GM21447 (cell line): ENCODE measurements at regions not wholly inside any gene's neighbourhood (a gene's known extent, or its start where the extent isn't known, plus 50 kb on each side); places are given as distances from the start of the nearest gene placed in this dataset.

Experiments used
- ATAC-seq: cut with Tn5 transposase; IDR thresholded peaks from one replicate; pipeline ENCODE4 v1.9.1; 2021; ENCODE audit not compliant: unreplicated experiment

- no peak for ATAC-seq
These were observed 138.2 kb downstream of the SNX18 start for GRCh38 chr5:54655761-54656160.

- no peak for ATAC-seq
These were observed 137.7 kb downstream of the SNX18 start for GRCh38 chr5:54655266-54655665.

GRCh38 chr5:54653956-54654614 lies 136.5 kb downstream of the SNX18 start:
- ATAC-seq: no peak

GRCh38 chr5:54651482-54652076 lies 134.0 kb downstream of the SNX18 start:
- no peak for ATAC-seq

- ATAC-seq: no peak
These were observed 131.5 kb downstream of the SNX18 start for GRCh38 chr5:54649041-54649504.

GRCh38 chr5:54646356-54647101 lies 129.0 kb downstream of the SNX18 start:
- ATAC-seq: peak; percentile 93

- no peak for ATAC-seq
These were observed 128.4 kb downstream of the SNX18 start for GRCh38 chr5:54645882-54646355.

GRCh38 chr5:54644226-54644625 lies 126.7 kb downstream of the SNX18 start:
- ATAC-seq: no peak

- ATAC-seq: no peak
These were observed 126.1 kb downstream of the SNX18 start for GRCh38 chr5:54643685-54644106.

GRCh38 chr5:54639621-54640020 lies 122.1 kb downstream of the SNX18 start:
- ATAC-seq: no peak

GRCh38 chr5:54638106-54638505 lies 120.5 kb downstream of the SNX18 start:
- ATAC-seq: no peak

- ATAC-seq: no peak
These were observed 120.1 kb downstream of the SNX18 start for GRCh38 chr5:54637654-54638053.

- no peak for ATAC-seq
These were observed 116.5 kb downstream of the SNX18 start for GRCh38 chr5:54634089-54634488.

- ATAC-seq: no peak
These were observed 114.7 kb downstream of the SNX18 start for GRCh38 chr5:54632131-54632701.

- ATAC-seq: no peak
These were observed 113.3 kb downstream of the SNX18 start for GRCh38 chr5:54630738-54631359.

GRCh38 chr5:54629115-54629514 lies 111.6 kb downstream of the SNX18 start:
- ATAC-seq: no peak

GRCh38 chr5:54628050-54628449 lies 110.5 kb downstream of the SNX18 start:
- no peak for ATAC-seq

- ATAC-seq: no peak
These were observed 108.8 kb downstream of the SNX18 start for GRCh38 chr5:54626407-54626806.

- ATAC-seq: no peak
These were observed 107.4 kb downstream of the SNX18 start for GRCh38 chr5:54624805-54625568.

- ATAC-seq: no peak
These were observed 104.2 kb downstream of the SNX18 start for GRCh38 chr5:54621709-54622108.
